Thyroid gland (tissue), 4 donors: ENCODE measurements at regions not wholly inside any gene's neighbourhood (a gene's known extent, or its start where the extent isn't known, plus 50 kb on each side); places are given as distances from the start of the nearest gene placed in this dataset.

Experiments used
- POLR2A ChIP-seq, 2 donors: fragments of 450-650 bp; IDR thresholded peaks; one replicate each; pipeline ENCODE4 v1.6.1; 2017; ENCODE audit warnings: antibody characterized with exemption in 2 of 2, mild to moderate bottlenecking in 2 of 2, moderate library complexity in 1 of 2
- TF ChIP-seq, protein P1 (sequence below), 6 experiments: fragments of 200-600 bp in 3 of 6; fragments of 450-650 bp in 3 of 6; sonication (generic) in 3 of 6; IDR thresholded peaks; one replicate each; pipeline ENCODE4 v1.5.1; 2016 to 2019; ENCODE audit warnings: antibody characterized with exemption in 6 of 6, mild to moderate bottlenecking in 2 of 6, inconsistent platforms in 1 of 6, moderate library complexity in 1 of 6

DNA sequence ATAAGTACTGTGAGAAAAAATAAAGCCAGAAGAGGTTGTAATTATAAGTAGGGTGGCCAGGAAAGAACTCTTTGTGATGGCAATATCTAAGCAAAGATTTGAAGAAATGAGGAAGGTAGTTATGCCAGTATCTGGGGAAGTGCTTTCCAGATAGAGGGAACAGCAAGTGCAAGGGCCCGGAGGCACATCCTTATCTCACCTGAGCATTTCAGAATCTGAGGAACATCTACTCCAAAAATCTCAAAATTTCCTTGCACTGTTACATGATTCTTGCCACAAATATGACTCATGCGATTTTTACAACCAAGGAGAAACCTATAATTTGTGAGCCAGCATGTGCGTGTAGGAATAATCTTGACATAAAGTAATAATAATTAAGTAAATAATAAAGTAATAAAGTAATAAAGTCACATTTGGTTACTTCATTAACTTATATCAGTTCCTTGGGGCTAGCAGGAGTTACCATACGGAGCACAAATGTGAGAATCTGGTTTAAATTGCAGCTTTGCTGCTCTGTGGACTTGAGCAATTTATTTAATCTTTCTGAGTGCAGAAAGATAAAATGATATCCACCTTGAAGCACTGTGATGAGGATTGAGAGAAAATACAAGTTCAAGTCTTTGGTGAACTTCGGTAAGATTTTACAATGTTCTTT is 105.1 kb upstream of the SLC34A2 start:
- TF ChIP-seq, protein P1, sequence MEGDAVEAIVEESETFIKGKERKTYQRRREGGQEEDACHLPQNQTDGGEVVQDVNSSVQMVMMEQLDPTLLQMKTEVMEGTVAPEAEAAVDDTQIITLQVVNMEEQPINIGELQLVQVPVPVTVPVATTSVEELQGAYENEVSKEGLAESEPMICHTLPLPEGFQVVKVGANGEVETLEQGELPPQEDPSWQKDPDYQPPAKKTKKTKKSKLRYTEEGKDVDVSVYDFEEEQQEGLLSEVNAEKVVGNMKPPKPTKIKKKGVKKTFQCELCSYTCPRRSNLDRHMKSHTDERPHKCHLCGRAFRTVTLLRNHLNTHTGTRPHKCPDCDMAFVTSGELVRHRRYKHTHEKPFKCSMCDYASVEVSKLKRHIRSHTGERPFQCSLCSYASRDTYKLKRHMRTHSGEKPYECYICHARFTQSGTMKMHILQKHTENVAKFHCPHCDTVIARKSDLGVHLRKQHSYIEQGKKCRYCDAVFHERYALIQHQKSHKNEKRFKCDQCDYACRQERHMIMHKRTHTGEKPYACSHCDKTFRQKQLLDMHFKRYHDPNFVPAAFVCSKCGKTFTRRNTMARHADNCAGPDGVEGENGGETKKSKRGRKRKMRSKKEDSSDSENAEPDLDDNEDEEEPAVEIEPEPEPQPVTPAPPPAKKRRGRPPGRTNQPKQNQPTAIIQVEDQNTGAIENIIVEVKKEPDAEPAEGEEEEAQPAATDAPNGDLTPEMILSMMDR (IDR thresholded peaks at IDR 0.05): no peak
- TF ChIP-seq POLR2A (IDR thresholded peaks at IDR 0.05): no peak
